Mesenchymal stem cell (in vitro differentiated cells and primary cell): ENCODE measurements at regions not wholly inside any gene's neighbourhood (a gene's known extent, or its start where the extent isn't known, plus 50 kb on each side); places are given as distances from the start of the nearest gene placed in this dataset.
A peak's percentile ranks its signal among the peaks of the same experiment; 100 is the strongest.

Source experiments
- DNase-seq: peaks from one replicate; pipeline ENCODE4 v3.0.0-alpha.2; 2013
- H2AFZ ChIP-seq: one replicate; pipeline ENCODE4 v1.6.1; 2013; ENCODE audit warnings: low read depth, mild to moderate bottlenecking, control low read depth, inconsistent platforms, low read length, moderate library complexity
- H2AK5ac ChIP-seq: 2 replicates; pipeline ENCODE4 v1.6.1; 2013; ENCODE audit warnings: low read length, moderate library complexity, mild to moderate bottlenecking, inconsistent platforms; ENCODE audit not compliant: severe bottlenecking
- H2BK120ac ChIP-seq: one replicate; pipeline ENCODE4 v1.6.1; 2013; ENCODE audit warnings: low read depth, mild to moderate bottlenecking, inconsistent platforms, low read length, moderate library complexity
- H2BK12ac ChIP-seq, 2 experiments: one replicate each; pipeline ENCODE4 v1.6.1; 2013; ENCODE audit warnings: inconsistent platforms in 2 of 2, low read length in 2 of 2, mild to moderate bottlenecking in 2 of 2, moderate library complexity in 2 of 2, control low read depth in 1 of 2
- H2BK15ac ChIP-seq: one replicate; pipeline ENCODE4 v1.6.1; 2013; ENCODE audit warnings: mild to moderate bottlenecking, low read depth, inconsistent platforms; ENCODE audit not compliant: poor library complexity, severe bottlenecking
- H2BK5ac ChIP-seq: 2 replicates; pipeline ENCODE4 v1.6.1; 2013; ENCODE audit warnings: low read depth, mild to moderate bottlenecking, low read length, control low read depth, inconsistent platforms; ENCODE audit not compliant: poor library complexity, severe bottlenecking
- H3K14ac ChIP-seq, 2 experiments: one replicate each; pipeline ENCODE4 v1.6.1; 2013; ENCODE audit warnings: inconsistent platforms in 2 of 2, low read length in 2 of 2, control low read depth in 1 of 2, mild to moderate bottlenecking in 1 of 2, moderate library complexity in 1 of 2
- H3K18ac ChIP-seq, 2 experiments: one replicate each; pipeline ENCODE4 v1.6.1; 2013; ENCODE audit warnings: inconsistent platforms in 2 of 2, low read length in 2 of 2, control low read depth in 1 of 2, low read depth in 1 of 2, mild to moderate bottlenecking in 1 of 2
- H3K23ac ChIP-seq, 2 experiments: one replicate each; pipeline ENCODE4 v1.6.1; 2013; ENCODE audit warnings: inconsistent platforms in 2 of 2, low read length in 2 of 2, mild to moderate bottlenecking in 2 of 2, moderate library complexity in 2 of 2, control low read depth in 1 of 2
- H3K27ac ChIP-seq: 2 replicates; pipeline ENCODE4 v1.5.1; 2013; ENCODE audit warnings: mild to moderate bottlenecking, moderate library complexity, low read length, control low read depth, inconsistent platforms; ENCODE audit not compliant: poor library complexity, severe bottlenecking
- H3K27me3 ChIP-seq, 2 experiments: 2 replicates each; pipeline versions ENCODE4 v1.6.1 to v1.7.0; 2013; ENCODE audit warnings: low read length in 2 of 2, mild to moderate bottlenecking in 2 of 2, moderate library complexity in 2 of 2, control low read depth in 1 of 2, inconsistent platforms in 1 of 2; ENCODE audit not compliant: control insufficient read depth in 1 of 2, insufficient read depth in 1 of 2
- H3K36me3 ChIP-seq, 2 experiments: 2 replicates each; pipeline versions ENCODE4 v1.6.1 to v1.7.0; 2013; ENCODE audit warnings: low read length in 2 of 2, control low read depth in 1 of 2, inconsistent platforms in 1 of 2, low read depth in 1 of 2, mild to moderate bottlenecking in 1 of 2; ENCODE audit not compliant: insufficient read depth in 2 of 2, control insufficient read depth in 1 of 2
- H3K4ac ChIP-seq, 2 experiments: one replicate each; pipeline ENCODE4 v1.6.1; 2013; ENCODE audit warnings: inconsistent platforms in 2 of 2, low read length in 2 of 2, mild to moderate bottlenecking in 2 of 2, moderate library complexity in 2 of 2, control low read depth in 1 of 2, low read depth in 1 of 2
- H3K4me1 ChIP-seq: 2 replicates; pipeline ENCODE4 v1.6.1; 2013; ENCODE audit warnings: low read depth, low read length, control low read depth; ENCODE audit not compliant: control insufficient read depth, insufficient read depth
- H3K4me2 ChIP-seq: 2 replicates; pipeline ENCODE4 v1.6.1; 2013; ENCODE audit warnings: low read length, mild to moderate bottlenecking, inconsistent platforms; ENCODE audit not compliant: poor library complexity, severe bottlenecking
- H3K4me3 ChIP-seq, 2 experiments: 2 replicates each; pipeline versions ENCODE4 v1.5.1 to v1.7.0; 2013; ENCODE audit warnings: low read length in 2 of 2, mild to moderate bottlenecking in 2 of 2, control low read depth in 1 of 2, low read depth in 1 of 2; ENCODE audit not compliant: insufficient read depth in 1 of 2
- H3K79me1 ChIP-seq: replicated peaks from 2 replicates; pipeline ENCODE4 v1.6.1; 2013; ENCODE audit warnings: mild to moderate bottlenecking, control low read depth, low read length, inconsistent platforms; ENCODE audit not compliant: poor library complexity, severe bottlenecking
- H3K9ac ChIP-seq: 2 replicates; pipeline ENCODE4 v1.7.0; 2013; ENCODE audit warnings: mild to moderate bottlenecking, low read length, moderate library complexity
- H3K9me3 ChIP-seq: 2 replicates; pipeline ENCODE4 v1.7.0; 2013; ENCODE audit warnings: mild to moderate bottlenecking, low read length; ENCODE audit not compliant: control insufficient read depth
- H4K8ac ChIP-seq: one replicate; pipeline ENCODE4 v1.6.1; 2013; ENCODE audit warnings: inconsistent platforms, mild to moderate bottlenecking, low read length, moderate library complexity
- H4K91ac ChIP-seq: one replicate; pipeline ENCODE4 v1.6.1; 2013; ENCODE audit warnings: mild to moderate bottlenecking, low read length, inconsistent platforms
- WGBS: methylation state at CpG from one replicate; pipeline ENCODE4 v1.1.7; 2013; ENCODE audit warnings: mixed read lengths; 5-methylcytosine and 5-hydroxymethylcytosine counted together

GRCh38 chr10:4699950-4700730 lies 125.9 kb upstream of the AKR1E2 start:
- no peaks in the 10 kb centered on the region for H3K4me1 ChIP-seq
- WGBS = 69% methylated on average over 3 of the region's 3 CpGs

DNA sequence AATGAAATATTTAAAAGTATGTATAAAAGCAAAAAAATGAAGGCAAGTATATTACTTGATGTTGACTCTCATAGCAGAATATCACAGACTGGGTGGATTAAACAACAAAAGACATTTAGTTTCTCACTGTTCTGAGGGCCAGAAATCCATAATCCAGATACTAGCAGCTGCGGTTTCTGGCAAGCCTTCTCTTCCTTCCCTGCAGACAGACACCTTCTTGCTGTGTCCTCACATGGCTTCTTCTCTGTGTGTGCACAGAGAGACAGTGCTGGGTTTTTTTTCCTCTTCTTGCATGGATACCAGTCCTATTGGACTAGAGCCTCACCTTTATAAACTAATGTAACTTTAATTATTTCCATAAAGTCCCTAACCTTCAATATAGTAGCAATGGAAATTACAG lies 127.9 kb upstream of the AKR1E2 start:
- H3K9ac ChIP-seq = peak overlapping the region; percentile 50
- H3K4ac ChIP-seq = no peak overlapping the region
- H3K27me3 ChIP-seq = no peaks in the 10 kb centered on the region
- H3K14ac ChIP-seq = no peak overlapping the region
- no peak overlapping the region for H3K4me3 ChIP-seq
- H4K91ac ChIP-seq = no peak overlapping the region
- no peaks in the 10 kb centered on the region for H3K36me3 ChIP-seq
- 87% methylated on average over 1 of the region's 1 CpG for WGBS
- DNase-seq = no peak
- H2AK5ac ChIP-seq = no peak overlapping the region
- H3K23ac ChIP-seq = no peak overlapping the region
- H3K9me3 ChIP-seq = no peaks in the 10 kb centered on the region
- no peak overlapping the region for H2BK15ac ChIP-seq
- no peak overlapping the region for H4K8ac ChIP-seq
- H2AFZ ChIP-seq = no peak overlapping the region
- H3K27ac ChIP-seq = no peak overlapping the region
- H3K4me1 ChIP-seq = no peaks in the 10 kb centered on the region
- H3K4me2 ChIP-seq = no peak overlapping the region
- H2BK120ac ChIP-seq = no peak overlapping the region
- no peak overlapping the region for H2BK12ac ChIP-seq
- H3K18ac ChIP-seq = no peak overlapping the region
- H3K79me1 ChIP-seq = no peaks in the 10 kb centered on the region
- no peak overlapping the region for H2BK5ac ChIP-seq

More at GRCh38 chr10:4699950-4700730, 125.9 kb upstream of the AKR1E2 start:
- H3K79me1 ChIP-seq = no peaks in the 10 kb centered on the region
- H3K23ac ChIP-seq = no peak overlapping the region
- no peak overlapping the region for H2BK15ac ChIP-seq
- H3K27ac ChIP-seq = no peak overlapping the region
- H3K9ac ChIP-seq = peak overlapping the region; percentile 17
- no peak overlapping the region for H2BK12ac ChIP-seq
- DNase-seq = no peak
- H3K4ac ChIP-seq = no peak overlapping the region
- H3K9me3 ChIP-seq = no peaks in the 10 kb centered on the region
- H2AFZ ChIP-seq = no peak overlapping the region
- no peak overlapping the region for H2BK120ac ChIP-seq
- no peak overlapping the region for H2AK5ac ChIP-seq
- H4K91ac ChIP-seq = no peak overlapping the region
- H3K18ac ChIP-seq = no peak overlapping the region
- H3K14ac ChIP-seq = no peak overlapping the region
- no peak overlapping the region for H4K8ac ChIP-seq
- H3K36me3 ChIP-seq = no peaks in the 10 kb centered on the region
- H3K4me2 ChIP-seq = no peak overlapping the region
- no peak overlapping the region for H2BK5ac ChIP-seq
- H3K27me3 ChIP-seq = no peaks in the 10 kb centered on the region
- no peak overlapping the region for H3K4me3 ChIP-seq

DNA sequence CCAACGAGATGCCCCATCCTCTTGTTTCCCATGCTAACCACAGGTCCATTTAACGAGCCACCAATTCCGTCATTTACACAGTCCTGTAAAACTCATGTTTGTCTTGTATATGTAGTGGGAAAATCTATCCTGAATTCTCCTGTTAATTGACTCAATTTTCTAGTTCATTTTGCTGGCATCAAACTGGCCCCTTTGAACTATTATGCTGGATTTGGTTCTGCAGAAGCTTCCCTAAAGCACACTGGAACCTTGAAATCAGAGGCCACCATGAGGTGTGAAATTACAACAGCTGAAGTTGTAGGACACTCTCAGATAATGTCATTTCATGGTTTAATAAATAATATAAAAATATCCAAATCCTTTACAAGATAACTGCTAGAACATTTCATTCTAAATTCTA lies 129.8 kb upstream of the AKR1E2 start:
- peak overlapping the region in 1 of 2 experiments; percentile 21 for H2BK12ac ChIP-seq
- no CpG with 5 or more reads among the region's 3 CpGs for WGBS

DNA sequence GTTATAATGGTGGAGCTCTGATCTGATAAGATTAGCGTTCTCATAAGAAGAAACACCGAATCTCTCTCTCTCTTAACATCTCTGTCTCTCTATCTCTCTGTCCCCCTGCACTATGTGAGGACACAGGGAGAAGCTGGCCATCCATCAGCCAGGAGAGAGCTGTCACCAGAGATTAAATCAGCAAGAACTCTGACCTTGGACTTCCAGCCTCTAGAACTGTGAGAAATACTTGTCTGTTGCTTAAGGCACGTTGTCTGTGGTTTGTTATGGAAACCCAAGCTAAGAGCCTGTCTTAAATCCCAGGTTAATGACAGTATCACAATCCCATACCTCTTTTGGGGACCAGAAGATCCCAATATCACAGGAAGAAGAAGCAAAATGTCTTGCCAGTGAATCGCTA lies 132.0 kb upstream of the AKR1E2 start:
- H3K4me1 ChIP-seq = peaks cover 3% of the 10 kb centered on the region
- no peak overlapping the region for H2BK12ac ChIP-seq
- WGBS = 100% methylated on average over 1 of the region's 4 CpGs
- H2BK5ac ChIP-seq = no peak overlapping the region
- H4K8ac ChIP-seq = no peak overlapping the region
- no peak overlapping the region for H2BK120ac ChIP-seq
- H3K18ac ChIP-seq = no peak overlapping the region
- no peak overlapping the region for H3K4me2 ChIP-seq
- H2AFZ ChIP-seq = no peak overlapping the region
- H3K9ac ChIP-seq = no peak overlapping the region
- H3K9me3 ChIP-seq = no peaks in the 10 kb centered on the region
- H4K91ac ChIP-seq = no peak overlapping the region
- peak; percentile 80 for DNase-seq
- no peaks in the 10 kb centered on the region for H3K79me1 ChIP-seq
- no peak overlapping the region for H3K4me3 ChIP-seq
- H2BK15ac ChIP-seq = no peak overlapping the region
- H3K14ac ChIP-seq = no peak overlapping the region
- H2AK5ac ChIP-seq = no peak overlapping the region
- H3K23ac ChIP-seq = no peak overlapping the region
- no peaks in the 10 kb centered on the region for H3K27me3 ChIP-seq
- H3K27ac ChIP-seq = no peak overlapping the region
- no peaks in the 10 kb centered on the region for H3K36me3 ChIP-seq
- no peak overlapping the region for H3K4ac ChIP-seq

More for the DNA sequence above, 129.8 kb upstream of the AKR1E2 start:
- H3K4me2 ChIP-seq = no peak overlapping the region
- H3K27ac ChIP-seq = no peak overlapping the region
- H2BK15ac ChIP-seq = no peak overlapping the region
- no peak overlapping the region for H3K9ac ChIP-seq
- DNase-seq = no peak
- no peak overlapping the region for H3K18ac ChIP-seq
- H3K14ac ChIP-seq = no peak overlapping the region
- H3K27me3 ChIP-seq = no peaks in the 10 kb centered on the region
- H4K91ac ChIP-seq = no peak overlapping the region
- no peak overlapping the region for H2BK5ac ChIP-seq
- H3K4ac ChIP-seq = no peak overlapping the region
- no peaks in the 10 kb centered on the region for H3K9me3 ChIP-seq
- H3K36me3 ChIP-seq = no peaks in the 10 kb centered on the region
- no peak overlapping the region for H2AK5ac ChIP-seq
- H3K23ac ChIP-seq = no peak overlapping the region
- H2BK120ac ChIP-seq = no peak overlapping the region
- no peaks in the 10 kb centered on the region for H3K79me1 ChIP-seq
- H3K4me1 ChIP-seq = peaks cover 3% of the 10 kb centered on the region
- H4K8ac ChIP-seq = no peak overlapping the region
- H2AFZ ChIP-seq = no peak overlapping the region
- H3K4me3 ChIP-seq = no peak overlapping the region
